ENCODE measurements at regions not wholly inside any gene's neighbourhood (a gene's known extent, or its start where the extent isn't known, plus 50 kb on each side); places are given as distances from the start of the nearest gene placed in this dataset.
A peak's percentile ranks its signal among the peaks of the same experiment; 100 is the strongest.

DNA sequence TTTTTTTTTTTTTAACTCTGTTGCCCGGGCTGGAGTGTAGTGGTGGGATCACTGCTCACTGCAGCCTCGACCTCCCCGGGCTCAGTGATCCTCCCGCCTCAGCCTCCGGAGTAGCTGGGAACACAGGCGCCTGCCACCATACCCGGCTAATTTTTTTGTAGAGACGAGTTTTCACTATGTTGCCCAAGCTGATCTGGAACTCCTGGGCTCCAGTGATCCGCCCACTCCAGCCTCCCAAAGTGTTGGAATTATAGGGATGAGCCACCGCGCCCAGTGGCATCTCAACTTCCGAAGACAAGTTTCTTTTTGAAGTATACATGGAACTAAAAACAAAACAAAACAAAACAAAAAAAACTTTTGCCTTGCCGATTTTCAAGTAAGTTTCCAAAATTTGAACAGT lies 66.6 kb upstream of the ZNF184 start:
- no peak overlapping the region for H2AK5ac ChIP-seq (ENCODE audit: insufficient read length, low read length)
- H3K14ac ChIP-seq (ENCODE audit: insufficient read depth, low read length), result no peak overlapping the region
- no peak overlapping the region for H3K4ac ChIP-seq (ENCODE audit: low read depth, low read length)
- no peak overlapping the region for H3T11ph ChIP-seq (ENCODE audit: low read length)
- no peak overlapping the region for H3K18ac ChIP-seq (ENCODE audit: insufficient read length, low read depth, low read length)
- H4K8ac ChIP-seq (replicated peaks; ENCODE audit: insufficient read length, low read depth, low read length), result no peak overlapping the region
- H3K27me3 ChIP-seq (ENCODE audit: insufficient read depth, low read length), result no peaks in the 10 kb centered on the region
- no peak overlapping the region for H2BK12ac ChIP-seq (ENCODE audit: insufficient read length, low read depth, low read length)
- no peak overlapping the region for H2BK120ac ChIP-seq (ENCODE audit: low read depth, low read length, poor library complexity, severe bottlenecking)
- peaks cover 1% of the 10 kb centered on the region for H3K23me2 ChIP-seq (ENCODE audit: insufficient read length, low read depth, low read length, poor library complexity, severe bottlenecking)
- no peak overlapping the region for H4K5ac ChIP-seq (ENCODE audit: insufficient read length, low read depth, low read length)
- no peak overlapping the region for H3K27ac Mint-ChIP-seq
- H3K36me3 Mint-ChIP-seq (ENCODE audit: insufficient read depth in 1 of 3, low read depth in 3 of 3), result no peaks in the 10 kb centered on the region
- H3K56ac ChIP-seq (ENCODE audit: insufficient read length, low read depth, low read length), result no peak overlapping the region
- no CpG with 5 or more reads among the region's 13 CpGs for WGBS (ENCODE audit: extremely low coverage, insufficient read length, low lambda C conversion rate)
- H3K4me1 Mint-ChIP-seq, result peaks cover 8 to 15% of the 10 kb centered on the region in 2 experiments
- no peak overlapping the region for H3K23ac ChIP-seq (ENCODE audit: insufficient read length, low read depth, low read length)
- no peak overlapping the region for H3K27ac ChIP-seq (ENCODE audit: insufficient read length, low read depth, low read length)
- no peaks in the 10 kb centered on the region for H3K9me3 ChIP-seq (ENCODE audit: control insufficient read depth, low read depth, low read length)
- DNase-seq, result no peak
- H4K20me1 ChIP-seq (ENCODE audit: control insufficient read depth, insufficient read depth, insufficient read length), result no peaks in the 10 kb centered on the region
- peak overlapping the region; percentile 15 for H3K4me2 ChIP-seq (ENCODE audit: insufficient read depth, insufficient read length, low read length)
- no peak overlapping the region for H2BK5ac ChIP-seq (ENCODE audit: insufficient read length, low read length)
- no peaks in the 10 kb centered on the region for H3K79me2 ChIP-seq (ENCODE audit: insufficient read depth, low read length)
- no peak overlapping the region for H4K91ac ChIP-seq (ENCODE audit: insufficient read length, low read depth, low read length)
- peak overlapping the region; percentile 76 to 83 for H3K4me3 Mint-ChIP-seq
- H3K9ac ChIP-seq (ENCODE audit: extremely low read depth, insufficient read length, low read length), result no peak overlapping the region
- TF ChIP-seq, protein P1, sequence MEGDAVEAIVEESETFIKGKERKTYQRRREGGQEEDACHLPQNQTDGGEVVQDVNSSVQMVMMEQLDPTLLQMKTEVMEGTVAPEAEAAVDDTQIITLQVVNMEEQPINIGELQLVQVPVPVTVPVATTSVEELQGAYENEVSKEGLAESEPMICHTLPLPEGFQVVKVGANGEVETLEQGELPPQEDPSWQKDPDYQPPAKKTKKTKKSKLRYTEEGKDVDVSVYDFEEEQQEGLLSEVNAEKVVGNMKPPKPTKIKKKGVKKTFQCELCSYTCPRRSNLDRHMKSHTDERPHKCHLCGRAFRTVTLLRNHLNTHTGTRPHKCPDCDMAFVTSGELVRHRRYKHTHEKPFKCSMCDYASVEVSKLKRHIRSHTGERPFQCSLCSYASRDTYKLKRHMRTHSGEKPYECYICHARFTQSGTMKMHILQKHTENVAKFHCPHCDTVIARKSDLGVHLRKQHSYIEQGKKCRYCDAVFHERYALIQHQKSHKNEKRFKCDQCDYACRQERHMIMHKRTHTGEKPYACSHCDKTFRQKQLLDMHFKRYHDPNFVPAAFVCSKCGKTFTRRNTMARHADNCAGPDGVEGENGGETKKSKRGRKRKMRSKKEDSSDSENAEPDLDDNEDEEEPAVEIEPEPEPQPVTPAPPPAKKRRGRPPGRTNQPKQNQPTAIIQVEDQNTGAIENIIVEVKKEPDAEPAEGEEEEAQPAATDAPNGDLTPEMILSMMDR (conservative IDR thresholded peaks at IDR 0.05), result no peak
- no peaks in the 10 kb centered on the region for H3K4me1 ChIP-seq (ENCODE audit: insufficient read depth, low read length)
- H2AFZ ChIP-seq (ENCODE audit: low read length), result no peak overlapping the region
- no peak overlapping the region for H2BK20ac ChIP-seq (ENCODE audit: low read depth, low read length, poor library complexity, severe bottlenecking)
- no peak overlapping the region for H2BK15ac ChIP-seq (ENCODE audit: low read depth, low read length)
- no peaks in the 10 kb centered on the region for H3K79me1 ChIP-seq (ENCODE audit: insufficient read depth, low read depth, low read length, poor library complexity, severe bottlenecking)
- peaks cover 16% of the 10 kb centered on the region for H3K27me3 Mint-ChIP-seq (ENCODE audit: low read depth)
- no peaks in the 10 kb centered on the region for H3K9me3 Mint-ChIP-seq
